AG04450 (cell line): ENCODE measurements at regions not wholly inside any gene's neighbourhood (a gene's known extent, or its start where the extent isn't known, plus 50 kb on each side); places are given as distances from the start of the nearest gene placed in this dataset.

Experiments
- CTCF ChIA-PET: fragments of 300-600, 350-600 bp; formaldehyde crosslinking; extraction: SDS; loops from one replicate; lab custom pipeline; 2022; ENCODE audit warnings: antibody characterized with exemption, inconsistent platforms; lab: Charles Lee
- POLR2A ChIA-PET: fragments of 350-600 bp; formaldehyde crosslinking; extraction: SDS; loops from one replicate; lab custom pipeline; 2021; ENCODE audit warnings: antibody characterized with exemption, inconsistent platforms; lab: Yijun Ruan, JAX
- DNase-seq: peaks from one replicate; pipeline ENCODE4 v3.0.0-alpha.2; 2011; ENCODE audit warnings: low read depth, low spot score
- H3K27ac ChIP-seq: one replicate; pipeline ENCODE4 v1.5.1; 2012; ENCODE audit warnings: low read depth, low read length, control low read depth
- H3K27me3 ChIP-seq: one replicate; pipeline ENCODE4 v1.6.0; 2012; ENCODE audit warnings: low read length; ENCODE audit not compliant: control insufficient read depth, insufficient read depth
- H3K4me3 ChIP-seq: 2 replicates; pipeline ENCODE4 v1.5.1; 2011; ENCODE audit warnings: mild to moderate bottlenecking, low read depth, low read length, control low read depth
- H3K9me3 ChIP-seq: 2 replicates; pipeline ENCODE4 v1.5.1; 2012; ENCODE audit warnings: low read length; ENCODE audit not compliant: control insufficient read depth, insufficient read depth
- CTCF ChIP-seq: IDR thresholded peaks from 2 replicates; pipeline ENCODE4 v1.5.1; 2011; ENCODE audit warnings: low read depth, low read length, control low read depth, inconsistent platforms

GRCh38 chr4:71231129-71232055, 107.4 kb upstream of the SLC4A4 start:
- CTCF ChIA-PET = interaction anchor here (0.9 to 3.1 kb wide), 7 partner anchors 13 to 322 kb away, joined by 3 to 28 read pairs (median 6); no protein-coding TSS in a partner anchor

DNA sequence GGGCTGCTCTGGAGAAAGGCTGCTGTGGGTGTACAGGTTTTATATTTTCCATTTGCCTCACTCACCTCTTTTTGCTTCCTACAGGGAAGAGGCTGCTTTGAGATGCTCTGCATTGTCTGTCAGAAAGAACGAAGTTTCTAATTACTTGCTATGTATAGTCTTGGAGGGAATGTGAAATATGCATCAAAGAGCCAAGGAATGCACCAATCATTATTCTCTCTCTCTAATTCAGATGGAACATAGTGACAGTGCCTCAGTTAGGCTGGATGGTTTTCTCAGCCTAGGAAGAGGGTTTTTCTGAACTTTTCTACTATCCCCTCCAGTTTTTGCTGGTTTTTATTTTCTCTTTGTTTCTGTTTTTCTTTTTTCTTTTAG, 106.8 kb upstream of the SLC4A4 start:
- POLR2A ChIA-PET = no interaction called here
- no peak for DNase-seq
- CTCF ChIA-PET = interaction anchor here (1.3 kb wide), 1 partner anchor 321 kb away, joined by 4 read pairs; no protein-coding TSS in a partner anchor
- Histone ChIP-seq H3K27me3 (no peaks in the 10 kb centered on the region), H3K4me3 (no peak overlapping the region), H3K27ac (no peak overlapping the region), H3K9me3 (no peaks in the 10 kb centered on the region)
- no peak for TF ChIP-seq CTCF

More at GRCh38 chr4:71231129-71232055, 107.4 kb upstream of the SLC4A4 start:
- no peak overlapping the region; the same call in 1 of the 2 replicates for H3K4me3 ChIP-seq
- H3K9me3 ChIP-seq = no peaks in the 10 kb centered on the region
- POLR2A ChIA-PET = no interaction called here
- DNase-seq = no peak
- peak overlapping the region; percentile 48 for H3K27ac ChIP-seq
- no peaks in the 10 kb centered on the region for H3K27me3 ChIP-seq
- TF ChIP-seq CTCF = no peak

GRCh38 chr4:71232846-71233245, 106.0 kb upstream of the SLC4A4 start:
- CTCF ChIA-PET = no interaction called here

DNA sequence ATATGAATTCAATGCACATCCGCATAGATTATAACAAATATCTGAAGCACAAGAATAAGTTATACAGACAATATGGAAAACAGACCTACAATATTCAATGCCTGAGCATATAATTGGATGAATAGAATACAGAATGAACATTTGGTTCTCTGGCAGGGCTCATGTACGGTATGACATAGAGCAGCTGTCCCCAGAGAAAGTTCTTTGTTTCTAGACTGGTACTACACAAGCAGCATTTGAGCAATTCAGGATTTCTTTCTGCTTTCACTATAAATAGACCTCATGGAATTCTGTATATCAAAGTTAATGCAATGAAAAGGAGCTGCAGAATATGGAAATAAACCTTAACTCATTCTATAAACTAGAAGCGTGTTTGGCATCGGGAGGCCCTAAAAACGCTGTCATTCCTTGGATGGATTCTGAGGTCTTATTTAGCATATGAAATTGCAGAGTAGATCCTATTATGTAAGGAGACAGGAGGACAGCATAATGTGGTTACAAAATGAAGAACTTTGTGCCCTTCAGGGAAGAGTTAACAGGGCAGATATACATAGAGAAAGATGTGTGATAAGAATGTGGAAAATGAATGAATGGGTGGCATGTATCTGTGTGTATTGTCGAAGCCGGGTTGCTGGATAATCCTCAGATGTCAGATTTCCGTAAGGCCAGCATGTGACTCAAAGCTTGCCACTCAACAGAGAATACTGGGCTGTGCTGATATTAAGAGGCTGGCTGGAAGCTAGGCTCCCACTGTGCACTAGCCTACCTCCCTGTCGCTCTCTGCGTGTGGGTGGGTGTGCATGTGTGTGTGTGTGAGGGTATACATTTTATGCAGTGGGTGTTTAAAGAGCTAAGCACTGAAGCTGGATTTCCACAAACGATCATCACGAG, 103.3 kb upstream of the SLC4A4 start:
- H3K9me3 ChIP-seq = no peaks in the 10 kb centered on the region
- H3K27me3 ChIP-seq = no peaks in the 10 kb centered on the region
- TF ChIP-seq CTCF = no peak
- CTCF ChIA-PET = interaction anchor here (1.0 to 1.4 kb wide), 3 partner anchors 13 to 146 kb away, joined by 3 to 4 read pairs (median 3); no protein-coding TSS in a partner anchor
- POLR2A ChIA-PET = interaction anchor here (0.6 to 0.9 kb wide), 3 partner anchors 49 to 103 kb away, joined by 3 to 5 read pairs (median 5); no protein-coding TSS in a partner anchor
- no peak overlapping the region for H3K4me3 ChIP-seq
- H3K27ac ChIP-seq = no peak overlapping the region
- no peak for DNase-seq

More at GRCh38 chr4:71232846-71233245, 106.0 kb upstream of the SLC4A4 start:
- no peak overlapping the region for H3K4me3 ChIP-seq
- POLR2A ChIA-PET = no interaction called here
- H3K27me3 ChIP-seq = no peaks in the 10 kb centered on the region
- DNase-seq = no peak
- no peaks in the 10 kb centered on the region for H3K9me3 ChIP-seq
- no peak for TF ChIP-seq CTCF
- no peak overlapping the region for H3K27ac ChIP-seq
